ENCODE measurements at regions not wholly inside any gene's neighbourhood (a gene's known extent, or its start where the extent isn't known, plus 50 kb on each side); places are given as distances from the start of the nearest gene placed in this dataset.

- no peak for TF ChIP-seq CTCF (conservative IDR thresholded peaks at IDR 0.05; ENCODE audit: low read depth, low read length)
- TF ChIP-seq EZH2phosphoT487 (IDR thresholded peaks at IDR 0.05; ENCODE audit: borderline replicate concordance, low read length) = no peak
- no peak for TF ChIP-seq EZH2 (IDR thresholded peaks at IDR 0.05; ENCODE audit: low read length, unreplicated experiment)
These were observed 405.6 kb downstream of the XPNPEP1 start for GRCh38 chr10:109517748-109518147.
